HG03103 (cell line): ENCODE measurements at regions not wholly inside any gene's neighbourhood (a gene's known extent, or its start where the extent isn't known, plus 50 kb on each side); places are given as distances from the start of the nearest gene placed in this dataset.
"Not testable (repeated sequence)": the region's sequence is repeated elsewhere in the genome, so short reads cannot be mapped to it uniquely, and the experiment has no call there.

Experiments
- ATAC-seq: cut with Tn5 transposase; IDR thresholded peaks from one replicate; pipeline ENCODE4 v1.9.1; 2021; ENCODE audit warnings: low read depth; ENCODE audit not compliant: unreplicated experiment

GRCh38 chr7:131941291-131941690 is 384.9 kb upstream of the PODXL start:
- ATAC-seq = no peak

GRCh38 chr7:131940621-131941165 is 384.3 kb upstream of the PODXL start:
- no peak for ATAC-seq

- ATAC-seq = not testable (repeated sequence)
These were observed 382.4 kb upstream of the PODXL start for GRCh38 chr7:131938788-131939187.

- no peak for ATAC-seq
These were observed 381.4 kb upstream of the PODXL start for GRCh38 chr7:131937868-131938267.

GRCh38 chr7:131935180-131935579 is 378.8 kb upstream of the PODXL start:
- ATAC-seq = no peak

- ATAC-seq = no peak
These were observed 378.0 kb upstream of the PODXL start for GRCh38 chr7:131934452-131934851.

- ATAC-seq = no peak
These were observed 377.4 kb upstream of the PODXL start for GRCh38 chr7:131933751-131934289.

- not testable (repeated sequence) for ATAC-seq
These were observed 376.8 kb upstream of the PODXL start for GRCh38 chr7:131933219-131933618.

GRCh38 chr7:131932271-131932670 is 375.8 kb upstream of the PODXL start:
- ATAC-seq = no peak

GRCh38 chr7:131931370-131931769 is 374.9 kb upstream of the PODXL start:
- ATAC-seq = no peak

GRCh38 chr7:131929632-131930031 is 373.2 kb upstream of the PODXL start:
- ATAC-seq = no peak

- ATAC-seq = no peak
These were observed 371.5 kb upstream of the PODXL start for GRCh38 chr7:131927770-131928423.

- ATAC-seq = no peak
These were observed 369.2 kb upstream of the PODXL start for GRCh38 chr7:131925636-131926035.

- ATAC-seq = no peak
These were observed 368.4 kb upstream of the PODXL start for GRCh38 chr7:131924857-131925256.

GRCh38 chr7:131922948-131923347 is 366.5 kb upstream of the PODXL start:
- not testable (repeated sequence) for ATAC-seq

- no peak for ATAC-seq
These were observed 364.6 kb upstream of the PODXL start for GRCh38 chr7:131921016-131921415.

- peak; percentile 72 for ATAC-seq
These were observed 363.7 kb upstream of the PODXL start for GRCh38 chr7:131919920-131920709.

- ATAC-seq = no peak
These were observed 354.7 kb upstream of the PODXL start for GRCh38 chr7:131911112-131911511.

- ATAC-seq = no peak
These were observed 352.8 kb upstream of the PODXL start for GRCh38 chr7:131909151-131909768.

- ATAC-seq = no peak
These were observed 352.3 kb upstream of the PODXL start for GRCh38 chr7:131908714-131909113.

- no peak for ATAC-seq
These were observed 349.1 kb upstream of the PODXL start for GRCh38 chr7:131905471-131905973.
